GM12878 (cell line): ENCODE measurements at regions not wholly inside any gene's neighbourhood (a gene's known extent, or its start where the extent isn't known, plus 50 kb on each side); places are given as distances from the start of the nearest gene placed in this dataset.

Source experiments
- CBFB ChIP-seq: IDR thresholded peaks from 2 replicates; pipeline ENCODE4 v1.6.1; 2016; ENCODE audit warnings: antibody characterized with exemption, low read depth
- CEBPB ChIP-seq, 2 experiments: fragments of 150-350 bp in 1 of 2; IDR thresholded peaks; 2 replicates each; pipeline ENCODE4 v1.6.1; 2012 to 2014; ENCODE audit warnings: low read depth in 2 of 2, low read length in 2 of 2, borderline replicate concordance in 1 of 2, inconsistent platforms in 1 of 2
- HDAC6 ChIP-seq: fragments of 200-600 bp; sonication (generic); IDR thresholded peaks from one replicate; pipeline ENCODE4 v1.8.0; 2017; ENCODE audit warnings: antibody characterized with exemption; ENCODE audit not compliant: unreplicated experiment
- MAX ChIP-seq: IDR thresholded peaks from 2 replicates; pipeline ENCODE4 v1.6.1; 2012; ENCODE audit warnings: low read depth, low read length, improper control_type of control experiment
- RCOR1 ChIP-seq: conservative IDR thresholded peaks from 2 replicates; pipeline ENCODE4 v1.6.1; 2012; ENCODE audit warnings: low read depth, low read length, improper control_type of control experiment
- YY1 ChIP-seq: IDR thresholded peaks from 2 replicates; pipeline ENCODE4 v1.6.1; 2011; ENCODE audit warnings: low read depth, mild to moderate bottlenecking, low read length

DNA sequence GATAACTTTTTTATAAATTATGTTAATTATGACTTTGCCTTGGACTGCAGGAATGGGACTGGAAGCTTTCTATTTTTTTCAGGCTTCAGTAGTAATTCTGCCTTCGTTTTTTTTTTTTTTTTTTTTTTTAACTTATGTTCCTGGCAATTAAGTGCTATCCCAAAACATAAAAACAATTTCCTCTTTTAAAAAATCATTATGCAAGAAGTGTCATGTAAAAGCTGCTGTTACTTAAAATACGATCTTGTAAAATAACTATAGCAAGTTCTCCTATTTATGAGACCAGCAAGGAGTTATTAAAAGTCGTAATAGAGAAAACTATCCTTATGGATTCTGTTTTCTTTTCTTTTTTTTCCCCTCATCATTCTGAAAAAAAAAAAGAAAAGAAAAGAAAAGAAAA is 106.6 kb upstream of the FOXN2 start:
- TF ChIP-seq YY1 (no peak), RCOR1 (no peak), CEBPB (IDR thresholded peaks at IDR 0.05; ENCODE audit: borderline replicate concordance in 1 of 2, low read depth in 2 of 2, low read length in 2 of 2) (no peak), CBFB (no peak), HDAC6 (no peak), MAX (no peak)
